Endothelial cell of umbilical vein (primary cell): ENCODE measurements at regions not wholly inside any gene's neighbourhood (a gene's known extent, or its start where the extent isn't known, plus 50 kb on each side); places are given as distances from the start of the nearest gene placed in this dataset.

Source experiments
- BruUV-seq: library from RNA; stranded (reverse); fragments of 400-500 nt; replicated peaks from 2 replicates; lab custom pipeline; 2021; lab: Mats Ljungman, UMichigan
- CTCF ChIA-PET: fragments of 300-600, 350-600 bp; sonication (Branson Sonifier 250); formaldehyde crosslinking; loops from one replicate; lab custom pipeline; 2021; ENCODE audit warnings: antibody characterized with exemption, inconsistent platforms; lab: Charles Lee
- POLR2A ChIA-PET: fragments of 300-600, 350-600 bp; sonication (Branson Sonifier 250); formaldehyde crosslinking; loops from one replicate; lab custom pipeline; 2021; ENCODE audit warnings: antibody characterized with exemption, inconsistent platforms; lab: Charles Lee
- DNase-seq: peaks from one replicate; pipeline ENCODE4 v3.0.0-alpha.2; 2011; ENCODE audit warnings: low read depth, low spot score
- FAIRE-seq: peaks from 2 replicates; lab custom pipeline; 2011; peaks lifted over from hg19 to GRCh38; lab: Jason Lieb, UNC
- H2AFZ ChIP-seq: 2 replicates; pipeline ENCODE4 v1.6.0; 2012; ENCODE audit warnings: low read depth, low read length, control low read depth, inconsistent platforms
- H3K27ac ChIP-seq: 2 replicates; pipeline ENCODE4 v1.5.1; 2011; ENCODE audit warnings: low read depth, mild to moderate bottlenecking, control low read depth, low read length, moderate library complexity; ENCODE audit not compliant: insufficient read depth
- H3K27me3 ChIP-seq, 2 experiments: 2 replicates each; pipeline versions ENCODE4 v1.6.0 to v1.6.1; 2011; ENCODE audit warnings: low read length in 2 of 2, mixed read lengths in 1 of 2; ENCODE audit not compliant: control insufficient read depth in 2 of 2, insufficient read depth in 2 of 2
- H3K36me3 ChIP-seq, 2 experiments: 2 replicates in 1 of 2; 3 replicates in 1 of 2; pipeline ENCODE4 v1.5.1; 2011; ENCODE audit warnings: low read length in 2 of 2, mild to moderate bottlenecking in 1 of 2, moderate library complexity in 1 of 2; ENCODE audit not compliant: control insufficient read depth in 2 of 2, insufficient read depth in 2 of 2; ENCODE audit errors: extremely low read depth in 1 of 2
- H3K4me1 ChIP-seq: 3 replicates; pipeline ENCODE4 v1.5.1; 2011; ENCODE audit warnings: mild to moderate bottlenecking, low read length; ENCODE audit not compliant: control insufficient read depth, insufficient read depth; ENCODE audit errors: extremely low read depth
- H3K4me2 ChIP-seq: 2 replicates; pipeline ENCODE4 v1.6.1; 2011; ENCODE audit warnings: low read length, control low read depth, mixed read lengths; ENCODE audit not compliant: insufficient read depth
- H3K4me3 ChIP-seq, 3 experiments: fragments of 200-600 bp in 1 of 3; sonication (generic), shearing (Covaris generic) in 1 of 3; replicated peaks in 1 of 3; 2 replicates each; pipeline ENCODE4 v1.5.1; 2011 to 2016; ENCODE audit warnings: control low read depth in 3 of 3, low read length in 3 of 3, mild to moderate bottlenecking in 2 of 3, inconsistent platforms in 1 of 3, low read depth in 1 of 3, moderate library complexity in 1 of 3; ENCODE audit not compliant: insufficient read depth in 1 of 3
- H3K79me2 ChIP-seq: 2 replicates; pipeline ENCODE4 v1.6.0; 2012; ENCODE audit warnings: low read length, inconsistent platforms; ENCODE audit not compliant: control insufficient read depth, insufficient read depth
- H3K9ac ChIP-seq: replicated peaks from 2 replicates; pipeline ENCODE3; 2011; ENCODE audit warnings: low read length, control low read depth; ENCODE audit not compliant: insufficient read depth; ENCODE audit errors: extremely low read depth
- H3K9me1 ChIP-seq: replicated peaks from 3 replicates; pipeline ENCODE4 v1.6.0; 2011; ENCODE audit warnings: mild to moderate bottlenecking, low read length; ENCODE audit not compliant: control insufficient read depth, insufficient read depth; ENCODE audit errors: extremely low read depth
- H3K9me3 ChIP-seq: replicated peaks from 2 replicates; pipeline ENCODE4 v1.5.1; 2012; ENCODE audit warnings: low read length, inconsistent platforms; ENCODE audit not compliant: control insufficient read depth, insufficient read depth
- H4K20me1 ChIP-seq: replicated peaks from 2 replicates; pipeline ENCODE3; 2011; ENCODE audit warnings: mild to moderate bottlenecking, low read length; ENCODE audit not compliant: control insufficient read depth, insufficient read depth; ENCODE audit errors: extremely low read depth
- CTCF ChIP-seq, 2 donors: IDR thresholded peaks; 1 replicate in 1 of 2; 2 replicates in 1 of 2; pipeline ENCODE4 v1.5.1; 2011; ENCODE audit warnings: low read length in 2 of 2, mild to moderate bottlenecking in 2 of 2, moderate library complexity in 2 of 2, control low read depth in 1 of 2, inconsistent platforms in 1 of 2, low read depth in 1 of 2; ENCODE audit not compliant: insufficient read depth in 1 of 2; ENCODE audit errors: extremely low read depth in 1 of 2
- EZH2 ChIP-seq: IDR thresholded peaks from 2 replicates; pipeline ENCODE4 v1.6.1; 2012; ENCODE audit warnings: borderline replicate concordance, low read depth, mild to moderate bottlenecking, moderate library complexity, low read length, inconsistent platforms; ENCODE audit not compliant: severe bottlenecking
- FOS ChIP-seq: IDR thresholded peaks from 2 replicates; pipeline ENCODE4 v1.6.1; 2011; ENCODE audit warnings: mild to moderate bottlenecking, low read length, moderate library complexity, borderline replicate concordance; ENCODE audit not compliant: insufficient read depth
- GATA2 ChIP-seq: IDR thresholded peaks from 2 replicates; pipeline ENCODE4 v1.7.0; 2011; ENCODE audit warnings: low read depth, mild to moderate bottlenecking, moderate library complexity, mixed read lengths, low read length; ENCODE audit not compliant: insufficient read length, insufficient read depth
- JUN ChIP-seq: IDR thresholded peaks from 2 replicates; pipeline ENCODE4 v1.6.1; 2011; ENCODE audit warnings: borderline replicate concordance, low read depth; ENCODE audit not compliant: insufficient read length, insufficient read depth
- MAX ChIP-seq: IDR thresholded peaks from 2 replicates; pipeline ENCODE4 v1.6.1; 2011; ENCODE audit not compliant: insufficient read depth, insufficient read length
- MYC ChIP-seq: IDR thresholded peaks from one replicate; pipeline ENCODE4 v1.6.1; 2011; ENCODE audit warnings: mild to moderate bottlenecking, low read depth, low read length
- POLR2A ChIP-seq: IDR thresholded peaks from 2 replicates; pipeline ENCODE4 v1.6.1; 2012; ENCODE audit warnings: low read depth, mild to moderate bottlenecking, control low read depth, low read length
- POLR2AphosphoS5 ChIP-seq: IDR thresholded peaks from 2 replicates; pipeline ENCODE4 v1.6.1; 2012; ENCODE audit warnings: low read depth, mild to moderate bottlenecking, control low read depth, low read length, moderate library complexity; ENCODE audit not compliant: insufficient read depth
- dilution Hi-C: fragments of 300-500 bp; cut with MboI; formaldehyde crosslinking; loops from one replicate; pipeline ENCODE4 v1.15.0; 2019; ENCODE audit warnings: low sequenced_read_pairs; ENCODE audit not compliant: extremely low pct_ligation_motif_present
- intact Hi-C: fragments of 100-400 bp; cut with micrococcal nuclease; formaldehyde crosslinking; loops from one replicate; pipeline ENCODE4 v1.10.0; 2022

- TF ChIP-seq POLR2AphosphoS5 = no peak
- no peak for TF ChIP-seq MYC
- TF ChIP-seq JUN = no peak
- no peak for TF ChIP-seq GATA2
- no peak for TF ChIP-seq POLR2A
- TF ChIP-seq EZH2 = no peak
- TF ChIP-seq FOS = no peak
- TF ChIP-seq CTCF (IDR thresholded peaks at IDR 0.05; ENCODE audit: extremely low read depth in 1 of 2, insufficient read depth in 1 of 2, low read depth in 1 of 2, low read length in 2 of 2) = no peak
- TF ChIP-seq MAX = no peak
- dilution Hi-C loops (no loop called here), intact Hi-C loops (no loop called here)
- H3K4me3 ChIP-seq = no peak overlapping the region
- BruUV-seq = no TSS peak
- no peaks in the 10 kb centered on the region for H3K36me3 ChIP-seq
- no peak overlapping the region for H2AFZ ChIP-seq
- no peaks in the 10 kb centered on the region for H3K79me2 ChIP-seq
- DNase-seq (no peak), FAIRE-seq (no peak)
- no peaks in the 10 kb centered on the region for H3K4me1 ChIP-seq
- H3K9me3 ChIP-seq = no peaks in the 10 kb centered on the region
- no peaks in the 10 kb centered on the region for H3K9me1 ChIP-seq
- ChIA-PET CTCF (no interaction called here), POLR2A (no interaction called here)
- H3K27ac ChIP-seq = no peak overlapping the region
- H3K4me2 ChIP-seq = no peak overlapping the region
- H3K27me3 ChIP-seq = no peaks in the 10 kb centered on the region
- no peaks in the 10 kb centered on the region for H4K20me1 ChIP-seq
- no peak overlapping the region for H3K9ac ChIP-seq
Measured at GRCh38 chr10:64175271-64175962, 654.2 kb downstream of the REEP3 start.
